ENCODE measurements at regions not wholly inside any gene's neighbourhood (a gene's known extent, or its start where the extent isn't known, plus 50 kb on each side); places are given as distances from the start of the nearest gene placed in this dataset.

GRCh38 chr11:116172156-116172555 is 600.6 kb downstream of the BUD13 start:
- no peak for DNase-seq

- no peak for DNase-seq
Observed at GRCh38 chr11:116171271-116172140, 601.3 kb downstream of the BUD13 start.

GRCh38 chr11:116170526-116171120 is 602.2 kb downstream of the BUD13 start:
- DNase-seq, result no peak

- DNase-seq, result no peak
Observed at GRCh38 chr11:116169776-116170175, 603.0 kb downstream of the BUD13 start.

GRCh38 chr11:116168459-116168787 is 604.4 kb downstream of the BUD13 start:
- no peak for DNase-seq

- DNase-seq, result no peak
Observed at GRCh38 chr11:116167706-116168458, 604.9 kb downstream of the BUD13 start.

GRCh38 chr11:116166573-116167465 is 606.0 kb downstream of the BUD13 start:
- no peak for DNase-seq

GRCh38 chr11:116164843-116165242 is 607.9 kb downstream of the BUD13 start:
- no peak for DNase-seq

- DNase-seq, result no peak
Observed at GRCh38 chr11:116162886-116163230, 609.9 kb downstream of the BUD13 start.

GRCh38 chr11:116162086-116162885 is 610.5 kb downstream of the BUD13 start:
- no peak for DNase-seq

GRCh38 chr11:116148645-116149044 is 624.1 kb downstream of the BUD13 start:
- no peak for DNase-seq

GRCh38 chr11:116148056-116148455 is 624.7 kb downstream of the BUD13 start:
- no peak for DNase-seq

GRCh38 chr11:116145187-116145865 is 627.5 kb downstream of the BUD13 start:
- DNase-seq, result no peak

- no peak for DNase-seq
Observed at GRCh38 chr11:116144387-116144958, 628.3 kb downstream of the BUD13 start.

GRCh38 chr11:116138280-116138679 is 634.1 kb upstream of the CADM1 start:
- DNase-seq, result no peak

- no peak for DNase-seq
Observed at GRCh38 chr11:116137753-116138152, 633.5 kb upstream of the CADM1 start.

- DNase-seq, result no peak
Observed at GRCh38 chr11:116136987-116137674, 632.9 kb upstream of the CADM1 start.

GRCh38 chr11:116135891-116136290 is 631.7 kb upstream of the CADM1 start:
- no peak for DNase-seq

GRCh38 chr11:116134450-116134849 is 630.2 kb upstream of the CADM1 start:
- no peak for DNase-seq

- DNase-seq, result no peak
Observed at GRCh38 chr11:116132273-116132978, 628.2 kb upstream of the CADM1 start.
